Cardiac fibroblast (primary cell): ENCODE measurements at regions not wholly inside any gene's neighbourhood (a gene's known extent, or its start where the extent isn't known, plus 50 kb on each side); places are given as distances from the start of the nearest gene placed in this dataset.
A peak's percentile ranks its signal among the peaks of the same experiment; 100 is the strongest.

ENCODE experiments used
- DNase-seq, 2 donors: peaks; one replicate each; pipeline versions ENCODE4 v3.0.0 to v3.0.0-alpha.2; 2010; ENCODE audit warnings: low read depth in 2 of 2
- H3K4me3 ChIP-seq, 2 donors: replicated peaks in 1 of 2; 1 replicate in 1 of 2; 2 replicates in 1 of 2; pipeline ENCODE4 v1.5.1; 2011; ENCODE audit warnings: low read depth in 2 of 2, low read length in 2 of 2, mild to moderate bottlenecking in 2 of 2, moderate library complexity in 1 of 2
- TF ChIP-seq, protein P1 (sequence below): IDR thresholded peaks from one replicate; pipeline ENCODE4 v1.5.1; 2011; ENCODE audit warnings: low read depth, mild to moderate bottlenecking, low read length, inconsistent platforms

GRCh38 chr19:31574251-31574973 lies 225.2 kb upstream of the TSHZ3 start:
- DNase-seq: no peak
- no peak overlapping the region for H3K4me3 ChIP-seq
- TF ChIP-seq, protein P1, sequence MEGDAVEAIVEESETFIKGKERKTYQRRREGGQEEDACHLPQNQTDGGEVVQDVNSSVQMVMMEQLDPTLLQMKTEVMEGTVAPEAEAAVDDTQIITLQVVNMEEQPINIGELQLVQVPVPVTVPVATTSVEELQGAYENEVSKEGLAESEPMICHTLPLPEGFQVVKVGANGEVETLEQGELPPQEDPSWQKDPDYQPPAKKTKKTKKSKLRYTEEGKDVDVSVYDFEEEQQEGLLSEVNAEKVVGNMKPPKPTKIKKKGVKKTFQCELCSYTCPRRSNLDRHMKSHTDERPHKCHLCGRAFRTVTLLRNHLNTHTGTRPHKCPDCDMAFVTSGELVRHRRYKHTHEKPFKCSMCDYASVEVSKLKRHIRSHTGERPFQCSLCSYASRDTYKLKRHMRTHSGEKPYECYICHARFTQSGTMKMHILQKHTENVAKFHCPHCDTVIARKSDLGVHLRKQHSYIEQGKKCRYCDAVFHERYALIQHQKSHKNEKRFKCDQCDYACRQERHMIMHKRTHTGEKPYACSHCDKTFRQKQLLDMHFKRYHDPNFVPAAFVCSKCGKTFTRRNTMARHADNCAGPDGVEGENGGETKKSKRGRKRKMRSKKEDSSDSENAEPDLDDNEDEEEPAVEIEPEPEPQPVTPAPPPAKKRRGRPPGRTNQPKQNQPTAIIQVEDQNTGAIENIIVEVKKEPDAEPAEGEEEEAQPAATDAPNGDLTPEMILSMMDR: no peak

DNA sequence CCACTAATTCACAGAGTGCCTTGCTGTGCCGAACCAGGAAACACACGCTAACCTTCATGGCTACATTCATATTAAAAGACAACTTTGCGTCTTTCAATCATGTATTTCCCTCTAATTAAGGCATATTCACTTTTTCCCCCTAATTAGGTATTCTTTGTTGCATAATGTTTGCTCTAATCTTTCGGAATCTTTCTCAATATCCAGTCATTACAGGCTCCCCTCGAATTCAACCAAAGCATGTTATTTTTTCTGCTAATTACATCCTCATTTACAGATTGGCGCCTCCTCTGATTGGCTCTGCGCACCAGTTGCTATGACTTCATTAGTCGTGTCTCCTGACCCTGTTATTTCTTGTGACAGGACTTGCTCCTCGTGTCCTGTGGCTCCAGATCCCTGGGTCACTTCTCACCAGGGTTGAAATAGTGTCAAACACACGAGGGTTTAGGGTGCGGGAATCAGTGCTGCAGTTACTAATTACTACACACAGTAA lies 226.7 kb upstream of the TSHZ3 start:
- DNase-seq: no peak
- TF ChIP-seq, protein P1: no peak

GRCh38 chr19:31578326-31578725 lies 229.1 kb upstream of the TSHZ3 start:
- H3K4me3 ChIP-seq: no peak overlapping the region
- TF ChIP-seq, protein P1: no peak
- DNase-seq: no peak

More for the DNA sequence above, 226.7 kb upstream of the TSHZ3 start:
- H3K4me3 ChIP-seq: no peak overlapping the region

DNA sequence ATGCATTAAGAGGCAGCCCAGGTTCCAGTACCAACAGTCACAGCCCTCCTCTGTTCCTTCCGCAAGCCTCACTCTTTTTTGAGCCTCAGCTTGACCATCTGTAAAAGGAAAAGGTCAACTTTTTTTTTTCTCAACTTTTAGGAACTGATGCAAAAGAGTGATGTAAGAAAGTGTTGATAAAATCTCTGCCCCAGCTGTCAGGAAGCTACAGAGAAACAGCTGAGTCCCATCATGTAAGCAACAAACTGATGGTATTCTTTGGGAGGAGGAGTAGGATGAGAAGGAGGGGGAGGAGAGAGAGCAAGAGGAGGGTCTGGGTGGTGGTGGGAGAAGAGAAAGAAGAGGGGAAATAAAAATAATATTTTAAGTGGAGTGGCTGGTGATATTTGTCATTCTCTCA lies 233.9 kb upstream of the TSHZ3 start:
- DNase-seq: peak in 1 of 2 donors; percentile 4
- TF ChIP-seq, protein P1: no peak
- no peak overlapping the region for H3K4me3 ChIP-seq

- TF ChIP-seq, protein P1: no peak
- no peak for DNase-seq
Measured at GRCh38 chr19:31586282-31586681, 237.0 kb upstream of the TSHZ3 start.

GRCh38 chr19:31589109-31589508 lies 239.9 kb upstream of the TSHZ3 start:
- no peak for DNase-seq
- H3K4me3 ChIP-seq: no peak overlapping the region
- TF ChIP-seq, protein P1: no peak

More at GRCh38 chr19:31586282-31586681, 237.0 kb upstream of the TSHZ3 start:
- no peak overlapping the region for H3K4me3 ChIP-seq

DNA sequence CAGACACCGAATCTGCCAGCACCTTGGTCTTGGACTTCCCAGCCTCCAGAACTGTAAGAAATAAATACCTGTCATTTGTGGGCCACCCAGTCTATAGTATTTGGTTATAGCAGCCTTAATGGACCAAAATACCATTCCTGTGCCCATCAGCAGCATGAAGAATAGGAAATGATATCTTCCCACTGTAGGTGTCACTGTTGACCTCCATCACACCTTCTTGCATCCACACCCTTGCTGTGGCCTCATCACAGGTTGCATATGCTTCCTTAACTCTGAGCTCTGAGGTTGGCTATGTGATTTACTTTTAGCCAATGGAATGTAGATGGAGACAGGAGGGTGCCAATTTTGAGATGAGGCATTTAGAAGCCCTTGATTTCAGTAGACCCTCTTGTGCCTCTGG lies 242.0 kb upstream of the TSHZ3 start:
- DNase-seq: no peak
- TF ChIP-seq, protein P1: no peak
- H3K4me3 ChIP-seq: no peak overlapping the region
